CD4-positive, alpha-beta T cell treated with Interleukin-12 subunit alpha and Interleukin-12 subunit beta, for 1 hour (primary cell): ENCODE measurements at regions not wholly inside any gene's neighbourhood (a gene's known extent, or its start where the extent isn't known, plus 50 kb on each side); places are given as distances from the start of the nearest gene placed in this dataset.
"Not testable (repeated sequence)": the region's sequence is repeated elsewhere in the genome, so short reads cannot be mapped to it uniquely, and the experiment has no call there.

Experiments
- DNase-seq: peaks from one replicate; pipeline ENCODE4 v3.0.0-alpha.2; 2020

- DNase-seq, result no peak
These were observed 350.6 kb downstream of the DCDC2C start for GRCh38 chr2:4053769-4054493.

GRCh38 chr2:4066217-4066616, 362.8 kb downstream of the DCDC2C start:
- DNase-seq, result no peak

GRCh38 chr2:4073026-4073569, 369.7 kb downstream of the DCDC2C start:
- no peak for DNase-seq

- no peak for DNase-seq
These were observed 373.6 kb downstream of the DCDC2C start for GRCh38 chr2:4077017-4077416.

GRCh38 chr2:4085186-4085585, 381.8 kb downstream of the DCDC2C start:
- DNase-seq, result no peak

GRCh38 chr2:4090668-4091630, 387.6 kb downstream of the DCDC2C start:
- no peak for DNase-seq

GRCh38 chr2:4091869-4092268, 388.5 kb downstream of the DCDC2C start:
- no peak for DNase-seq

- DNase-seq, result no peak
These were observed 391.4 kb downstream of the DCDC2C start for GRCh38 chr2:4094743-4095142.

GRCh38 chr2:4096978-4097766, 393.8 kb downstream of the DCDC2C start:
- no peak for DNase-seq

- no peak for DNase-seq
These were observed 394.8 kb downstream of the DCDC2C start for GRCh38 chr2:4098137-4098536.

GRCh38 chr2:4101936-4102335, 398.6 kb downstream of the DCDC2C start:
- no peak for DNase-seq

- no peak for DNase-seq
These were observed 403.8 kb downstream of the DCDC2C start for GRCh38 chr2:4107179-4107578.

GRCh38 chr2:4110273-4110672, 406.9 kb downstream of the DCDC2C start:
- DNase-seq, result no peak

GRCh38 chr2:4115435-4115834, 412.1 kb downstream of the DCDC2C start:
- DNase-seq, result not testable (repeated sequence)

- no peak for DNase-seq
These were observed 419.4 kb downstream of the DCDC2C start for GRCh38 chr2:4122726-4123125.

- no peak for DNase-seq
These were observed 427.3 kb downstream of the DCDC2C start for GRCh38 chr2:4130651-4131050.

- no peak for DNase-seq
These were observed 431.5 kb downstream of the DCDC2C start for GRCh38 chr2:4134551-4135550.

GRCh38 chr2:4135765-4136164, 432.4 kb downstream of the DCDC2C start:
- no peak for DNase-seq

GRCh38 chr2:4139316-4139715, 435.9 kb downstream of the DCDC2C start:
- no peak for DNase-seq

GRCh38 chr2:4139731-4140130, 436.4 kb downstream of the DCDC2C start:
- no peak for DNase-seq

- DNase-seq, result no peak
These were observed 437.1 kb downstream of the DCDC2C start for GRCh38 chr2:4140281-4140970.
